Neural progenitor cell (in vitro differentiated cells): ENCODE measurements at regions not wholly inside any gene's neighbourhood (a gene's known extent, or its start where the extent isn't known, plus 50 kb on each side); places are given as distances from the start of the nearest gene placed in this dataset.

Source experiments
- DNase-seq: peaks from one replicate; pipeline ENCODE4 v3.0.0-alpha.2; 2016; ENCODE audit warnings: low spot score
- H2AFZ ChIP-seq: fragments of 200-600 bp; sonication (generic); replicated peaks from 2 replicates; pipeline ENCODE4 v1.6.1; 2016; ENCODE audit warnings: antibody characterized with exemption
- H3F3A ChIP-seq: fragments of 200-600 bp; sonication (generic); 2 replicates; pipeline ENCODE4 v1.6.1; 2016; ENCODE audit warnings: antibody characterized with exemption, low read depth
- H3K27ac ChIP-seq: fragments of 200-600 bp; sonication (generic); 2 replicates; pipeline ENCODE4 v1.5.1; 2016; ENCODE audit warnings: mild to moderate bottlenecking
- H3K27me3 ChIP-seq: fragments of 200-600 bp; sonication (generic); 2 replicates; pipeline ENCODE4 v1.6.1; 2016; ENCODE audit warnings: mild to moderate bottlenecking, moderate library complexity
- H3K36me3 ChIP-seq: fragments of 200-600 bp; sonication (generic); 2 replicates; pipeline ENCODE4 v1.5.1; 2016
- H3K4me1 ChIP-seq: fragments of 200-600 bp; sonication (generic); 2 replicates; pipeline ENCODE4 v1.6.1; 2016; ENCODE audit warnings: mixed run types
- H3K4me2 ChIP-seq: fragments of 200-600 bp; sonication (generic); 2 replicates; pipeline ENCODE4 v1.6.1; 2016
- H3K4me3 ChIP-seq: fragments of 200-600 bp; sonication (generic); 2 replicates; pipeline ENCODE4 v1.5.1; 2016
- H3K79me2 ChIP-seq: fragments of 200-600 bp; sonication (generic); 2 replicates; pipeline ENCODE4 v1.6.1; 2016; ENCODE audit warnings: low read depth
- H3K9ac ChIP-seq: fragments of 200-600 bp; sonication (generic); 2 replicates; pipeline ENCODE4 v1.6.1; 2016
- H3K9me3 ChIP-seq: fragments of 200-600 bp; sonication (generic); 2 replicates; pipeline ENCODE4 v1.5.1; 2016; ENCODE audit warnings: low read depth
- H4K20me1 ChIP-seq: fragments of 200-600 bp; sonication (generic); 2 replicates; pipeline ENCODE4 v1.6.1; 2016; ENCODE audit warnings: low read depth
- H3K27ac Mint-ChIP-seq: 3 replicates; pipeline ENCODE4 v1.8.0; 2021; ENCODE audit warnings: mixed read lengths
- H3K27me3 Mint-ChIP-seq: 2 replicates; pipeline ENCODE4 v1.8.0; 2022; ENCODE audit warnings: low read depth, mild to moderate bottlenecking, inconsistent platforms, moderate library complexity, mixed read lengths; ENCODE audit not compliant: insufficient read depth
- H3K36me3 Mint-ChIP-seq: 3 replicates; pipeline ENCODE4 v1.8.0; 2021; ENCODE audit warnings: mixed read lengths
- H3K4me1 Mint-ChIP-seq: 3 replicates; pipeline ENCODE4 v1.8.0; 2021; ENCODE audit warnings: mixed read lengths
- H3K4me3 Mint-ChIP-seq: 3 replicates; pipeline ENCODE4 v1.8.0; 2021; ENCODE audit warnings: mild to moderate bottlenecking, moderate library complexity, mixed read lengths
- H3K9me3 Mint-ChIP-seq: 3 replicates; pipeline ENCODE4 v1.8.0; 2020; ENCODE audit warnings: mixed read lengths
- CTCF ChIP-seq: fragments of 200-600 bp; sonication (generic); IDR thresholded peaks from 2 replicates; pipeline ENCODE4 v1.5.1; 2017; ENCODE audit warnings: antibody characterized with exemption, mild to moderate bottlenecking
- EZH2 ChIP-seq: fragments of 200-600 bp; sonication (generic); IDR thresholded peaks from 2 replicates; pipeline ENCODE4 v1.6.1; 2017; ENCODE audit warnings: antibody characterized with exemption, mild to moderate bottlenecking, moderate library complexity
- EZH2phosphoT487 ChIP-seq: fragments of 200-600 bp; sonication (generic); IDR thresholded peaks from 2 replicates; pipeline ENCODE4 v1.6.1; 2017; ENCODE audit warnings: antibody characterized with exemption

GRCh38 chr12:66836623-66837310 lies 157.9 kb upstream of the GRIP1 start:
- Histone ChIP-seq H4K20me1 (peaks cover 18% of the 10 kb centered on the region), H3K9me3 (no peaks in the 10 kb centered on the region), H3K4me1 (peaks cover 14% of the 10 kb centered on the region), H3K27ac (no peak overlapping the region), H3K27me3 (no peaks in the 10 kb centered on the region), H3K79me2 (no peaks in the 10 kb centered on the region), H3K4me3 (no peak overlapping the region), H3K9ac (no peak overlapping the region), H3K36me3 (no peaks in the 10 kb centered on the region), H3F3A (no peaks in the 10 kb centered on the region), H2AFZ (no peak overlapping the region), H3K4me2 (no peak overlapping the region)
- no peak overlapping the region for H3K4me3 Mint-ChIP-seq
- no peaks in the 10 kb centered on the region for H3K36me3 Mint-ChIP-seq
- no peaks in the 10 kb centered on the region for H3K27me3 Mint-ChIP-seq
- no peaks in the 10 kb centered on the region for H3K9me3 Mint-ChIP-seq
- TF ChIP-seq EZH2phosphoT487 (no peak), CTCF (no peak), EZH2 (no peak)
- H3K27ac Mint-ChIP-seq = no peak overlapping the region
- H3K4me1 Mint-ChIP-seq = peaks cover 20% of the 10 kb centered on the region
- DNase-seq = no peak

GRCh38 chr12:66837311-66837627 lies 158.4 kb upstream of the GRIP1 start:
- Histone ChIP-seq H2AFZ (no peak overlapping the region), H3F3A (no peaks in the 10 kb centered on the region), H3K36me3 (no peaks in the 10 kb centered on the region), H3K9ac (no peak overlapping the region), H3K27me3 (no peaks in the 10 kb centered on the region), H3K9me3 (no peaks in the 10 kb centered on the region), H3K4me1 (peaks cover 14% of the 10 kb centered on the region), H3K27ac (no peak overlapping the region), H3K4me2 (no peak overlapping the region), H3K79me2 (no peaks in the 10 kb centered on the region), H4K20me1 (peaks cover 18% of the 10 kb centered on the region), H3K4me3 (no peak overlapping the region)
- no peak for DNase-seq
- peaks cover 20% of the 10 kb centered on the region for H3K4me1 Mint-ChIP-seq
- no peak overlapping the region for H3K4me3 Mint-ChIP-seq
- no peaks in the 10 kb centered on the region for H3K27me3 Mint-ChIP-seq
- no peaks in the 10 kb centered on the region for H3K36me3 Mint-ChIP-seq
- no peaks in the 10 kb centered on the region for H3K9me3 Mint-ChIP-seq
- TF ChIP-seq EZH2phosphoT487 (no peak), CTCF (no peak), EZH2 (no peak)
- H3K27ac Mint-ChIP-seq = no peak overlapping the region

- H3K27me3 ChIP-seq = no peaks in the 10 kb centered on the region
- TF ChIP-seq EZH2 (no peak), EZH2phosphoT487 (no peak), CTCF (no peak)
- peaks cover 14% of the 10 kb centered on the region for H3K4me1 ChIP-seq
- no peak overlapping the region for H3K4me2 ChIP-seq
- no peaks in the 10 kb centered on the region for H3K36me3 ChIP-seq
- peaks cover 14% of the 10 kb centered on the region for H3K4me1 Mint-ChIP-seq
- H3K27ac ChIP-seq = no peak overlapping the region
- H4K20me1 ChIP-seq = peaks cover 18% of the 10 kb centered on the region
- no peak for DNase-seq
- no peaks in the 10 kb centered on the region for H3K9me3 Mint-ChIP-seq
- H3K4me3 ChIP-seq = no peak overlapping the region
- no peak overlapping the region for H3K9ac ChIP-seq
- H3K9me3 ChIP-seq = no peaks in the 10 kb centered on the region
- H3K79me2 ChIP-seq = no peaks in the 10 kb centered on the region
- no peaks in the 10 kb centered on the region for H3F3A ChIP-seq
- H3K4me3 Mint-ChIP-seq = no peak overlapping the region
- H3K36me3 Mint-ChIP-seq = no peaks in the 10 kb centered on the region
- H3K27ac Mint-ChIP-seq = no peak overlapping the region
- no peaks in the 10 kb centered on the region for H3K27me3 Mint-ChIP-seq
- no peak overlapping the region for H2AFZ ChIP-seq
Measured at GRCh38 chr12:66838366-66838765, 159.5 kb upstream of the GRIP1 start.
